ENCODE measurements at regions not wholly inside any gene's neighbourhood (a gene's known extent, or its start where the extent isn't known, plus 50 kb on each side); places are given as distances from the start of the nearest gene placed in this dataset.

- TF ChIP-seq TAF1 (IDR thresholded peaks at IDR 0.05; ENCODE audit: borderline replicate concordance, low read depth, low read length): no peak
- TF ChIP-seq POLR2AphosphoS5 (IDR thresholded peaks at IDR 0.05; ENCODE audit: low read depth, low read length): no peak
- no peak for TF ChIP-seq POLR2A (IDR thresholded peaks at IDR 0.05; ENCODE audit: low read depth, low read length)
These were observed 59.0 kb upstream of the RAB18 start for GRCh38 chr10:27445070-27445469.

All from GM12892 (cell line).